ENCODE measurements at regions not wholly inside any gene's neighbourhood (a gene's known extent, or its start where the extent isn't known, plus 50 kb on each side); places are given as distances from the start of the nearest gene placed in this dataset.

- TF ChIP-seq MAFK (IDR thresholded peaks at IDR 0.05; ENCODE audit: low read depth, low read length), result no peak
- TF ChIP-seq RNF2 (IDR thresholded peaks at IDR 0.05; ENCODE audit: borderline replicate concordance, low read depth, low read length, missing control alignments, poor library complexity, severe bottlenecking), result no peak
These were observed 294.9 kb upstream of the IRX1 start (continued) for GRCh38 chr5:3300726-3301125.
